ENCODE measurements at regions not wholly inside any gene's neighbourhood (a gene's known extent, or its start where the extent isn't known, plus 50 kb on each side); places are given as distances from the start of the nearest gene placed in this dataset.
A peak's percentile ranks its signal among the peaks of the same experiment; 100 is the strongest.
"Not testable (repeated sequence)": the region's sequence is repeated elsewhere in the genome, so short reads cannot be mapped to it uniquely, and the experiment has no call there.

DNA sequence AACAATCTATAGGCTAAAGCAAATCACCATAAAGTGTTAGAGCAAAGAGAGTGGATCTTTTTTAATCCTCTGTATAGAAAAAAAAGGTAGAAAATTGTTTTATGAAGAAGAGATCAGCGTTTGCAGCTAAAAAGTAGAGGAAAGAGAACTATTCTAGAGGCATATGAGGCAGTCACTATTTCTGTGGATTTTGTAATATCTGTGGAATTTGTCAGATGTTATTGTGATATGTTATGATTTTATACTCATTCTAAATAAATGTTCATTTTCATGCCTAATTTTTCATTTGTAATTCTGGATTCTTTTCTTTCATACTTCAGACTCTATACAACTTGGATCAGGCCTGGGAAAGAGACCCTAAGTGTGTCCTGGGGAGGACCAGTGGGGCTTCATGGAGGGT is 295.0 kb upstream of the LYZL1 start:
- DNase-seq, result peak; percentile 65

DNA sequence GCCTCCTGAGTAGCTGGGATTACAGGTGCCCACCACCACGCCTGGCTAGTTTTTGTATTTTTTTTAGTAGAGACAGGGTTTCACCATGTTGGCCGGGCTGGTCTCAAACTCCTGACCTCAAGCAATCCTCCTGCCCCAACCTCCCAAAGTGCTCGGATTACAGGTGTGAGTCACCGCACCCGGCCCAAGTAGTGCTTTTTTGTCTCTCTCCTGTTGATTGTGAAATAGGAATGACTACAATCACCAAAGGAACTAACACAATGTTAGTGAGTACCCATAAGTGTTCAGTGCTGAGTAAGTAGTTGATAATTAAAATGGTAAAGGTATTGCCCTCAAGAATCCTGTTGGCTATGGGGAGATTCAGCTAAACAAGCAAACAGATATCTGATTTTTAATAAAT is 294.1 kb upstream of the LYZL1 start:
- not testable (repeated sequence) for DNase-seq

DNA sequence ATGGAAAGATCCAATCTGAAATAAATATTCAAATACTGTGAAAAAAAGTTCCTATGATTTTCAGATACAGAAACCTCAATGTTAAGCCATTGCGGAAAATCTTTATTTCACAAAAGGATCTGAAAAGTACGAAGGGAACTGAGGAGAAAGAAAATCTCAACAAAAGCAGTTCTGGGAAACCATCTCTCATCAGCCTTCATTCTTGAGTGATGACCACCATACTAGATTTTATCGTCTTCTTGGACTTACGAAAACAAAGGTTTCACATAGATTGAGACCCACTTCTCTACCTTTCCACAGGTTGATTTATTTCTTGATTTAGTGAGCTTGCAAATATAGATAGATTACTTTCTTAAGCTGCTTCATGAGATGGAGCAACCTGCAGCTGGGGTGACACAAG is 293.4 kb upstream of the LYZL1 start:
- DNase-seq, result no peak

DNA sequence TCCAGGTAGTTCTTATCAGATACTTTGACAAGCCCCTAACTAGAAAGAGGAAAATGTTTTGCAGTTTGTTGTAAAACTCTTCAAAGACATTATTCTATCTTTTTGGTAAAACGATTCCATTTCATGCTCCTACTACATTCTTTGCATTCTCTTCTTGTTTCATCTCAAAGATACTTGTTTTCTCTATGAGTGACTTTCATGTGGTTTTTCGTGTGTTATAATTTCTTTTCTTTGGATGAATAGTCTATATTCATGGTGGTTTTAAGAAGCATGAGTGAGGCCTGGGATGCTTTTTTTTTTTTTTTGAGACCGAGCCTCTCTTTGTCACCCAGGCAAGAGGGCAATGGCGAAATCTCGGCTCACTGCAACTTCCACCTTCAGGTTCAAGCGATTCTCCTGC is 292.5 kb upstream of the LYZL1 start:
- no peak for DNase-seq

DNA sequence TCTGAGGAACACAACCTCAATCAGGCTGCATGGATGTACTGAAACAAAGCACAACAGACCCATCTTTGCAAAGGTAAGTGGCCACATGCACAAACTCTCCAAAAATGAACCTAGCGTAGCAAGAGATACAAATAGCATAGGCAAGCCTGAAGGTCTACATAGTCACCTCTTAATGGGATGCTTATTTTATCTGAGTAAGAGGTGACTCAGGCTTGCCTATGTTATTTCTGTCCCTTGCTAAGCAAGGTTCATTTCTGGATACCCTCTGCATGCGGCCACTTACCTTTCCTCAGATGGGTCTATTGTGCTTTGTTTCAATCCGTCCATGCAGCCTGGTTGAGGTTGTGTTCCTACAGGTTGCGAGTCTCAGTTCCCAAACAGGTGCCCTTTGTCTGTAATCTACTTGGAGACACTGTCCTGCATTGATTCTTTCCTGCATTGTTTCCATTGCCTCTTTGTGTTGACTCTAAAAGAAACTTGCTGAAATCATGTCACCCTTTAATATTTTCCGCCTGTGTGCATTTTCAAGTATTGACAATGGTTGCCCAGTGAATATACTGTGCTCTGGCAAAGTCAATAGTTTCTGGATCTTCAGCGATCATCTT is 291.8 kb upstream of the LYZL1 start:
- peak; percentile 33 for DNase-seq

DNA sequence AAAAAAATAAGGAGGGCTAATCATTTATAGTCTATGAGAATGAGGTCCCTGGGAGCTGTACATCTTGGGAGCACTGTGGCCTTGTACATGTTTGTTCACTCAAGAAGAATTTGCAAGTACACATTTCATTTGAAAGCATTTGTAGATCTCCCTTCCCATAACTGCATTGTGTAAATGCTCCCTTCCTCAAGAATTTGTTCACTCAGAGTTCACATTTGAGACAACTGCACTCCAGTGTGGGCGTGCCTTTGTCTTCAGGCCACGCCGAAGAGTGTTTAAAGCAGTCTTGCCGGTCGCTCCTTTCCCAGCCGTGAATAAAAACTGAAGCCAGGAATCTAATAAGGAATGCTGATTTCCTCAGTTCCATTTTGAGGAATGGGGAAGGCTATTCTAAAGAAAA is 291.1 kb upstream of the LYZL1 start:
- peak; percentile 31 for DNase-seq

DNA sequence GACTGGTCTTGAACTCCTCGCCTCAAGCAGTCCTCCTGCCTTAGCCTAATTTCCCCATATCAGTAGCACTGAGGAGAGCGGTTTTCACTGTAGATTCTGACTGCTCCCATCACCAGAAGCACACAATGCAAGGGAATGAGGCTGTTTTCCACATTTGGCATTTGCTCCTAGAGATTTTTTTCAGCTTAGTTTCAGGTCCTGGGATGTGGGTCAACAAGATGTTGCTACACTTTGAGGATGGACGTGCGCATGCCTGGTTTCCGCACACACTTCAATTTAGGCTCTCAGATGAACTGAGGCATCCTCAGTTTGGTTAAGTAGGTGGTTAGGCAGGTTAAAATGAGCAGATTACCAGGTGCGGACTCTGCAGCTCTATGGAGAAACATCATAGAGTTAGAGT is 287.1 kb upstream of the LYZL1 start:
- DNase-seq, result no peak

DNA sequence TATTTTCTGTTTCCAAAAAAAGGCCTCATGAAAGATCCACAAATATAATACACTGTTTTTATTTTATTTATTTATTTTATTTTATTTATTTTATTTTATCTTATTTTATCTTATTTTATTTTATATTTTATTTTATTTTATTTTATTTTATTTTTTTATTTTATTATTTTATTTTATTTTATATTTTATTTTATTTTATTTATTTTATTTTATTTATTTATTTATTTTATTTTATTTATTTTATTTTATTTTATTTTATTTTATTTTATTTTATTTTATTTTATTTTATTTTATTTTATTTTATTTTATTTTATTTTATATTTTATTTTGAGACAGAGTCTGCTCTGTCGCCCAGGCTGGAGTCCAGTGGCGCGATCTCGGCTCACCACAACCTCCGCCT is 285.9 kb upstream of the LYZL1 start:
- DNase-seq, result not testable (repeated sequence)

DNA sequence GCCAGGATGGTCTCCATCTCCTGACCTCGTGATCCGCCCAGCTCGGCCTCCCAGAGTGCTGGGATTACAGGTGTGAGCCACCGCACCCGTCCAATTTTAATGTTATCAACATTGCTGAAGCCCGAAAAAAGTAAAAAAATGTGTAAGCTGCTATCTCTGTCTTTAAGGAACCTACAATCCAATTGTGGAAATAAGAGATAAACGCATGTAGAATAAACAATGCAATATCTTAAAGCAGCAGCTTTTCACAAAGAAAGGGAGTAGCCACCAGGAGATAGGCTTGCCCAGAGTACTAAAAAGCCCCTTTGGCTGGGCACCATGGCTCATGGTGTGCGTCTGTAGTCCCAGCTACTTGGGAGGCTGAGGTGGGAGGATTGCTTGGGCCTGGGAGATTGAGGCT is 282.9 kb upstream of the LYZL1 start:
- no peak for DNase-seq

DNA sequence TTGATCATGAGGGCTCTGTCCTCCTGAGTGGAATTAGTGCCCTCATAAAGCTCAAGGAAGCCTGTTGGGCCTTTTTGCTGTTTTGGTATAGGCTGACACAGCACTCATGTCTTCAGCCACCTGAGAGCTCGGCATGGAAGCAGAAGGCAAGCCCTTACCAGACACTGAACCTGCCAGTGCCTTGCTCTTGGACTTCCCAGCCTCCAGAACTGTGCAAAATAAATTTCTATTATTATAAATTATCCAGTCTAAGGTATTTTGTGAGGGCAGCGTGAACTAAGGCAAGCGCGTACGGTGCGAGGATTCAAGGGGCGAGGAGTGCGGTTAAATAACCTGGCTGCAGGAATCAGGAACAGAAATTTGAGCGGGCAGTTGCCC is 281.5 kb upstream of the LYZL1 start:
- DNase-seq, result no peak

DNA sequence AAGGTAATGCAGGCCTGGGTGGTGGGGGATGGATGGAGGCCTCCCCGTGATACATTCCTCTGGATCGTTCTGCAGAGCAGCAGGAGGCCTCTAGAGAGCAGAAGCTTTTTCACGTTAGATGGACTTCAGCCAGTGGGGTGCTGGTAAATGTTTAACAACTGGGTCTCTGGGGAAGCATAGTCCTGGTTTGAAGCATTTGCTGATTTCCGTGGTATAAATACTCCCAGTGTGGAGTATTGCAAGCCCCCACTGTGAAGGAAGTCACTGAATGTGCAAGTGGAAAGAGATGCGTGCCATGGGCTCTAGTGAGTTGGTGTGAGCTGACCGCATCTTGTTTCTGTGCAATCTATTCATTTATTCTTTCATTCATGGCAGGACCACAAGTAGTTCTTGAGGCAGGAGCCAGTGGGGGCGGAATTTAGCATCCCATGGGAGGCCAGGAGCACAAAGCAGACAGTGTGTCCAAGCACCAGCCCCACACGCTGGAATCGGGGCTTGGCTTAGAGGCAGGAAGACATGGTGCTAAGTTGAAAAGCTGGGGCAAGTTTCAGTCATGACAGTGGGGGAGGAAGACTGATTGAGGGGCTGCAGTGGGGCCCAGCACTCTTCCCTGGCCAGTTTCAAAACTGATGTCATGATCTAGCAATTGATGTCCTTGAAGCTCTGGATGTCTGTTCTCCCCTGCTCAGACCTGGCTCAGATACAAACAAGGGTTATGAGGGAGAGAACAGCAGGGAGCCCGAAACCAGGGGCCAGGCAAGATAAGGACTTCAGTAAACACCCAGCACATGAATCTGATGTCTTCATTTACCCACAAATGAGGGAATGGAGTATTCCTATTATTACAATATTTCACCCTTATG is 280.9 kb upstream of the LYZL1 start:
- DNase-seq, result peak; percentile 42

DNA sequence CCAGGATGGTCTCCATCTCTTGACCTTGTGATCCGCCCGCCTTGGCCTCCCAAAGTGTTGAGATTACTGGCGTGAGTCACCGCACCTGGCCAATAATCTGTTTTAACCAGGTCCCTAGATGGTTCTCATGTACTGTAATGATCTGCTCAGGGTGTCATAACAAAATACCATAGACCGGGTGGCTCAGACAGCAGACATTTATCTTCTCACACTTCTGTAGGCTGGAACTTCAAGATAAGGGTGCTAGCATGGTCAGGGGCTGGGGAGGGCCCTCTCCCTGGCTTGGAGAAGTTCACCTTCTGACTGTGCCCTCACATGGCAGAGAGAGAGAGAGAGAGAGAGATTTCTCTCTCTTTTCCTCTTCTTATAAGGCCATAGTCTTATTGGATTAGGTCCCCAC is 279.4 kb upstream of the LYZL1 start:
- DNase-seq, result no peak

DNA sequence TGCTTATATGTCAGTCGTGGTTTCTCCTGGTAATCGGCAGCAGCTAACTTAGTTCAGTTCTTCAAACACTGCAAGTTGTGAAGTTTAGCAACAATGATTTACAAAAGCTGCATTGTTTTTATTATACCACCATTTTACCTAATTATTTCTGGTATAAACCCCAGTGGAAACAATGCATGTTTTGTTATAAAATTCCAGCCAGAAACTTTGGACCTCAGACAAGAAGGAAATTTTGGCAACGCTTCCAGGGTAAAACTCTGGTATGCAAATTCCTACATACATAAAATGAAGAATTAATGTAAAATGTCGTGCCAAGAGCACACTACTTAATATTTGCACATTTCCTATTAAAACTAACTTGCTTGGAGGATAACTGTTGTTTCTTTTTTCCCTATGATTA is 277.4 kb upstream of the LYZL1 start:
- peak; percentile 34 for DNase-seq

DNA sequence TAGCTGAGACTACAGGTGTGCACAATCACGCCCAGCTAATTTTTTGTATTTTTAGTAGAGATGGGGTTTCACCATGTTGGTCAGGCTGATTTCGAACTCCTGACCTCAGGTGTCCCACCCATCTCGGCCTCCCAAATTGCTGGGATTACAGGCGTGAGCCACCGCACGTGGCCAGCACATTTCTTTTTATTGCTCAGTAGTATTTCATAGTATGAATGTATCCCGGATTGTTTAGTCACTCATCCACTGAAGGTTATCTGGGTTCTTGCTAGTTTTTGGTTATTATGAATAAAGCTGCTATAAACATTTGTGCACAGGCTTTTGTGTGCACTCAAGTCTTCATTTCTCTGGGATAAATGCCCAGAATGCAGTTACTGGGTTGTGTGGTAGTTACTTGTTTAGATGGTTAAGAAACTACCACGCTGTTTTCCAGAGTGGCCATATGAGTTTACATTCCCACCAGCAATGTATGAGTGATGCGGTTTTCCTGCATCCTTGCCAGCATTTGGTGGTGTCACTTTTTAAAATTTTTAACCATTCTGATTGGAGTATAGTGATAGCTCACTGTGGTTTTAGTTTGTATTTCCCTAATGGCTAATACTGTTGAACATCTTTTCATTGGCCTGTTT is 275.8 kb upstream of the LYZL1 start:
- DNase-seq, result no peak

DNA sequence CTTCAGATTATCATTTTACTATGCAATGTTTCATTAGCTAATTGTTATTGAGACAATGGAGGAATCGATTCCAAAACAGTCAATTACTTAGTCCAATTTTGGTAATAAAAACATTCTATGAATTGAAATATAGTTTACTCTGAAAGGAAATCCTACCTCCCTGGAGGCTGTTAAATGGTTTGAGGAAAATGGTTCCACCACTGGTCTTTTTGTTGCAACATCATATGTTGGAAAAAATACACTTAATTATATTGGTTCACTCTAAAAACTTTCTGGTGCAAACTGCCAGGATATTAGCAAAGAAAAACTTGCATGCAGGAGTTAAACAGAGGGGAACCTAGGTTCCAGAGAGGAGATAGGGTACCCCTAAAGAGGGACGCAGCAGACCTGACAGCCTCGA is 267.3 kb upstream of the LYZL1 start:
- DNase-seq, result no peak

DNA sequence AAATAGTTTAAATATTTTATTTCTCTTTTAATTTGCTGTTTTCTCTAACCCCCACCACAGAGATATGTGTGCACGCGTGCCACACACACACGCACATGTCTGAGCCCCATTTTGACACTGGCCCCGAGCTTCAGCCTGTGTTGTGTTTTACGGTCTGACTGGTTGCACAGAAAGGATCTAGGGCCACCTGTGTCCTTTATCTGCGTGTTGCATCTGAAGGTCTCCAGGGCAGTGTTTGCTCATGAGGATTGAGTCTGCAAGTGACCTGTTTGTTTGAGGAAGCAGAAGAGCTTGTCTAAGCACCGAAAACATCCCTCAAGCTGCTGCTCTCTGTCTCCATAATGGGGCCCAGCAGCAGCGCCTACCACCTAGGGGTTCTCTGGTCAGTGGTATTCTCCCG is 266.4 kb upstream of the LYZL1 start:
- no peak for DNase-seq

DNA sequence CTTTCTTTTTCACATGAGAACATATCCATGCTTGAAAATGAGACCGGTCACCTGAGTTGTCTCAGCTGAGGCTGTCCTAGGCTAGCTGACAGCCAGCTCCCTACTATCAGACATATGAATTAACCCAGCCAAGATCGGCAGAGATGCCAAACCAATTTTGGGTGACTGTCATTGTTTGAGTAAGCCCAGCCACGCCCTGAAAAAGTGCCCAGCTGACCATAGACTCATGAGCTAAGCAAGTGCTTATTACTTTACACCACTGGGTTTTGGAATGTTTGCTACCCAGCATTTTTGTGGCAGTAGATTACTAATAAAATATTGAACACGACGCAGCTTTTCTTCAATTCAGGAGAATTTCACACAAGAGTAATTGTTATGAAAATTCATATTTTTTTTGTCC is 265.2 kb upstream of the LYZL1 start:
- peak; percentile 23 for DNase-seq

DNA sequence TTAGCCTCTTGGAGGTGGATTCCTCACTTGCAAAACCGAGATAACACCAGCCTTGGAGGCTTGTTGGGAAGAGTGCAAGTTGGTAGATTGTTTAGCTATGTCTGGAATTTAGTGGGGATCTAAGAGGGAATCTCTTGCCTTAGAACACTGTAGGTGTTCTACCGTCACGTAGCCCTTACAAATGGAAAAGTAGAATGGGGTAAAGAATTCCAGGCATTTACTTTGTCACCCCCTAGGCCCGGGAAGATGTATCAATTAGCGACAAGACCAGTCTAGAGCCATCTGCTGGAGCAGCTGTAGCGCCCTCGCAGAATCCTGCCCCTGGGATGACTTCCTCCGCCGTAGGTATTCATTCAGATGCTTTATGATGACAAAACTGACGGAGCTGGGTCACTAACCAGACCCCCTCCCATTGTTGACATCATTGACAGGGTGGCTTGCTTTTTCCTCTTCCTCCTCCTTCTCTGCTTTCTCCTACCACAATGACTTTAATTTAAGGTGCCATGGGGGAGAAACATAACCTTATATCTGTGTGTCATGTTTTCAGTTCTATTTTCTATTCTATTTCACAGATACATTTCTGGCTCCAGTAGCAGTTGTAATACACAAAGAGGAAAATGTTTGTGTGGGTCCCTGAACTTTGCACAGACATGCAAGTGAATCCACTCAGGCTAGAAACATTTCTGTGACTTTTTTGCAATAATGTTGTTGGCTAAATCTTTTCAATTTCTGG is 262.6 kb upstream of the LYZL1 start:
- peak; percentile 18 for DNase-seq

DNA sequence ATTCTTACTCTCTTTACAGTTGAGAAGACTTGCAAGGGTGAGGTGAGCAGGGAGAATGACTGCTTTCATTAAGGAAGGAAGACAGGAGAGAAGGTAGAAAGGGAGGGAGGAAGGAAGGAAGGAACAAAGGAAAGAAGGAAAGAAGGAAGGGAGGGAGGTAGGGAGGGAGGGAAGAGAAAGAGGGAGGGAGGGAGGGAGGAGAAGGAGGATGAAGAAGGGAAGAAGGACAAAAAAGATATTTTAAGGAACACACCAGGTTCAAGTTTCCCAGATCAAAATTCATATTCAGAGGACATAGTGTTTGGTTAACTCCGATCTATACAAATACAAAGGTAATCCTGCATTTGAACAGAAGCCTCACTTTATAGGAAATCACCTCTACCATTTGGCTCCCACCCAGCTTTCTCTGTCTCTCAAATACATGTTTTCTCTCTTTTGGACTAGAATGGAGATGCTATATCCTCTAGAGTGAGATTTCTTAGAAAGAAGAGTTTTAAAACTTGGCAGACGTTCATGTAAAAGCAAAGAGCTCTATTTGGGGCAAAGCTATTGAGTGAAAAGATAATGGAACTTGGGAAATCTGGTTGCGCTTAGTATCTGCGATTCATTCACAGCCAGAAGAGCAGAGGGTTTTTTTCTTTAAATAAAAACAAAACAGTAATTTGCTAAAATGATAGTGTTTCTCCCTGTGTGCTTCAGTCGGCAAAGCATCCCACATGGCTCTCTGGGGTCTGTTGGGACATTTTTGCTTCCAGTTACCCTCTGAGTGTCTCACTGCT is 261.9 kb upstream of the LYZL1 start:
- DNase-seq, result no peak

DNA sequence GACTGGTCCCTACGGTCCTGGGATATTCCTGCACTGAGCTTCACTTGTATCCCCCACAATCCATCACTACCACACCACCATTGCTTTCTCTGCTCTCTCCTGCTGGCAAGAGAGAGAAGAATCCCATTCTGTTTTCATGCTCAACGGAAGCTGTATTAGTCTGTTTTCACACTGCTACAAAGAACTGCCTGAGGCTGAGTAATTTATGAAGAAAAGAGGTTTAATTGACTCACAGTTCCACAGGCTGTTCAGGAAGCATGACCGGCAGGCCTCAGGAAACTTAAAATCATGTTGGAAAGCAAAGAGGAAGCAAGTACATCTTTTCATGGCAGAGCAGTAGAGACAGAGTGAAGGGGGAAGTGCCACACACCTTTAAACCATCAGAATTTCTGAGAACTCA is 260.4 kb upstream of the LYZL1 start:
- DNase-seq, result no peak

DNA sequence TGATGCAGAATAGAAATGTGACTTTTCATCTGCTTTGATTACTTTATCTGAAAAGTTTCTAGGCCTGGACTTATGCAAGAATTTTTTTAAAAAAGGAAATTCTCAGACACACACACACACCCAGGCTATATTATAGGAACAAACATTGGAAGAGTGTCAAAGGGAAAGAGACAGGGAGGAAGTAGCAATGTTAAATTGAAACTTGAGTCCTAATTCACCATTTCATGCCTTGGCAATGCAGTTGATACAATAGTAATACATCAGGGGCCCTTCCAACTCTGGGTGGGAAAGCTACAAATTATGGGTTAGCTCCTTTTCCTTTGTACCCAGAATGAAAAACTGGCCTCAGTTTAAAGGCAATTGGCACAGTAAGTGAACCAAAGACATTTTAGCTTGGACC is 258.0 kb upstream of the LYZL1 start:
- DNase-seq, result no peak

DNA sequence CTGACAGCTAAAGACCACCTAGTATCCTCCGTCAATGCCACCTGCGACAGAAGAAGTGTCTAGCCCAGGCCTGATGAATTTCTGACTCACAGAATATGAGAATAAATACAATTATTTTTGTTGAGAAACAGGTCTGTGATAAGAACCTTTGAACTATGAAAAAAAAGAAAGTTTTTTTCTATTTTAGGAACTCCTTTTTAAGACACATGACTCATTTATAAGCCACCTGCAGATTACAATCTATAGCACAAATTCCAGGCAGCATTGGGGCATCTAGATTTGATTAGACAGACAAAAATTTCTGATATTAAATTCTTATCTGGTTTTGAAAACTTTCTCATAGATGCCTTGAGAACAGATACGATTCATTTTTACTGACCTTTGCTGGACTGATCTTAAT is 256.7 kb upstream of the LYZL1 start:
- no peak for DNase-seq
